GM18502 (cell line): ENCODE measurements at regions not wholly inside any gene's neighbourhood (a gene's known extent, or its start where the extent isn't known, plus 50 kb on each side); places are given as distances from the start of the nearest gene placed in this dataset.

Experiments used
- ATAC-seq: cut with Tn5 transposase; IDR thresholded peaks from one replicate; pipeline ENCODE4 v1.9.1; 2021; ENCODE audit warnings: mild to moderate bottlenecking; ENCODE audit not compliant: unreplicated experiment, poor library complexity

GRCh38 chr20:22446613-22447446, 137.5 kb downstream of the FOXA2 start:
- no peak for ATAC-seq

DNA sequence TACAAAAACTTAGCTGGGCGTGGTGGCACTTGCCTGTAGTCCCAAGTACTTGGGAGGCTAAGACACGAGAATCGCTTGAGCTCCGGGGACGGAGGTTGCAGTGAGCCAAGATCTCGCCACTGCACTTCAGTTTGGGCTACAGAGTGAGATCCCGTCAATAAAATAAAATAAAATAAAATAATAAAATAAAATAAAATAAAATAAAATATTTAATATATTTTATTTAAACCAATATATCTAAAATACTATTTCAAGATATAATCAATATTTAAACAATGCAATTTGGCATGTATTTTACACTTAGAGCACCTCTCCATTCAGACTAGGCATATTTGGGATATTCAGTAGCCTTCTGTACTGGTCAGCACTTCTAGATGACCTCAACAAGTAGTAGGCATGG, 142.1 kb downstream of the FOXA2 start:
- no peak for ATAC-seq

DNA sequence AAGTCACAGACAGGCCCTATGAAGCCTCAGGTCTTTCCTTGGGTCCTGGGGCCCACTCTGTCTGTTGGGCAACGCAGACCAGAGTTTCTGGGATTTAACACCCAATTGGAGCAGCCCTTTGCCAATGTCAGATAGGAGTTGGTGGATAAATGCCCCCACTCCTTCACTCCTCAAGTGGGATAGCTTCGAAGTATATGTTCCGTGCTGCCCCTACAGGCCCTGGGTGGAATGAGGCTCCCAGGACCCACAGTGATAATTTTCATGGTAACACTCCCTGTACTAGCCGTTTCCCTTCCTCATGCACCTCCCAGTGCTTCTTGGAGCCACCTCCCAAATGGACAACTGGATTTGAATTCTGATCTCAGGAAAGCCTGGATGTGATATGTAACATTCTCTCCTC, 145.4 kb downstream of the FOXA2 start:
- ATAC-seq: no peak

- no peak for ATAC-seq
Observed at GRCh38 chr20:22438346-22438745, 146.0 kb downstream of the FOXA2 start.

- ATAC-seq: no peak
Observed at GRCh38 chr20:22437354-22437753, 147.0 kb downstream of the FOXA2 start.

DNA sequence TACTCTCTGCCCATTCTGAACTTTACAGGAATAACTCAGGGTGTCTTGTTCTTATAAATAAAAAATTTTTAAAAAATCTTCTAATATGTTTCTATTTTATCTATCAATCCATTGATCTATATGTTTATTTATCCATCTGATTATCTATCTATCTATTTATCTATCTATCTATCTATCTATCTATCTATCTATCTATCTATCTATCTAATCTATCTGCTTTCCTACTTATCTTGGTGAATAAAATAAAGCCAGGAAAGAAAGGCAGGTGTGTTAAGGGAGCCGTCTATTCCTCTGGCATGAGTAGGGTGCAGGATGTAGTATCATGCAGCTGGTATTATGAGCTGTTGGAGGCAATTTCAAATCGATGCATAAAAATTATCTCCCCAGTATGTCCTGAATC, 153.0 kb downstream of the FOXA2 start:
- ATAC-seq: no peak

- ATAC-seq: no peak
Observed at GRCh38 chr20:22430746-22431168, 153.6 kb downstream of the FOXA2 start.

DNA sequence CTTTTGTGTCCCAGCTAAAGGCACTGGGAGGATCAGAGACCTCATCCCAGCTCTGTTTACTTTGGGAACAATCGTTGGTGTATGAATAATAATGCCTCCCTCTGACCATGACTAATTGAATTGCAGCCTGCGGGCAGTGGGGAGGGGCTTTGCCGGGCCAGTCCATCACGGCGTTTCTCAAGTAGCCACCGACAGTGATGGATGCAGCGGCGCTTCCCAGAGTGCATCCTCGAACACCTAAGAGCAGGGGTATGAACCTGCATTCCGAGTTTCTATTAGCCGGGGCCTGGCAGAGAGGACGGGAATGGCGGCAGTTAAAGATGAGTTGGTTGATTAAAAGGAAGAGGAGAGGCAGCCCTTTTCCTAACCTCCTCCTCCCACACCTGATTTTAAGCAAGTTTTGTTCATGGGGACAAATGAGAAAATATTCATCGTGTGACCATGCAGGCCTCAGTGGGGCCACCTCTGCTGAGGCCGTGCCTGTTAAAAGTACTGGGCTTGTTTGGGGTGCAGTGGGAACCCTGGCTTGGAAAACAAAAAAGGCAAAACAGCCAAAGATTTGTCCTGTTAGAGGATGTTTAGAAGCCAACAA, 154.1 kb downstream of the FOXA2 start:
- no peak for ATAC-seq

DNA sequence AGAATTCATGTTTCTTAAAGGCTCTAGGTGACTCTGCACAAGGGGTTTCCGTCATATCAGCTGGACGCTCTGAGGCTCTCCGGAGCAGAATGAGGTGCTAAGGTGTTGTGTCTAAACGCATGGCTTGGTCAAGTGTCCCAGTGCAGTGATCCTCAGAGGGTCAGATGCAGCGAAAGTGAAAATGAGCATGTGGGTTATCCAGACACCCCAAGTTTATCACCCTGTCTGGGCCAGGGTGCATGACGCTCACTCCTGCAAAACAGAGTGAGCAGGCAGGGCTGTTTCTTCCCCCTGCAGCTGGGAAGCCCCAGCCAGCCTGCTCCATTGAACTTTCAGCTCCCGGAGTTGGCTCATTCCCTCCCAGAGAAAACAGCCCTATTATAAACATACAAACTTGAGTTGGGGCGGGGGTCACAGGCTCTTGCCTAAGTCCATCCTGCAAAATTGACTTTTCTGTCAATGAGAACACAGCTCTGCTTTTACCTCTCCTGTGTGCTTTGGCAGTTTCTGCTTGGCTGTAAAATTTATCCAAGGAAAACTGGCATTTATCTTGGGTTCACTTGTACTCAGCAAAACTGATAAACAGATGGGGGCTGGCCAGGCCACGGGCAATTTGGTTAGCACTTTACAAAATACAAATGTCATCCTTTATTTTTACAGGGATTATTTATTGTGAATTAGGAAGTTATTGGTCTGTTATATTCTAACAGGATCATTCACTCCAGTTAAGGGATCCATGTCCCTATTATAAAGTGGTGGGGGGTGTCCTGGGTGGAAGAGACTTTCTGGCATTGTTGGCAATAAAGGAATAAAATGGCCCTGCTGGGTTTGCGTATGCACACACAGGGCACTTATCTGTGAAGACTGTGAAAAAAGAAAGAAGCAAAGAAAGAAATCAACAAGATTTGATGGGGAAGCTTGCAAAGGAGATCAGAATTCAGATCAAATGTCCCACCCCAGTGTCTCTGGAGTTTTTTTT, 154.9 kb downstream of the FOXA2 start:
- ATAC-seq: no peak

DNA sequence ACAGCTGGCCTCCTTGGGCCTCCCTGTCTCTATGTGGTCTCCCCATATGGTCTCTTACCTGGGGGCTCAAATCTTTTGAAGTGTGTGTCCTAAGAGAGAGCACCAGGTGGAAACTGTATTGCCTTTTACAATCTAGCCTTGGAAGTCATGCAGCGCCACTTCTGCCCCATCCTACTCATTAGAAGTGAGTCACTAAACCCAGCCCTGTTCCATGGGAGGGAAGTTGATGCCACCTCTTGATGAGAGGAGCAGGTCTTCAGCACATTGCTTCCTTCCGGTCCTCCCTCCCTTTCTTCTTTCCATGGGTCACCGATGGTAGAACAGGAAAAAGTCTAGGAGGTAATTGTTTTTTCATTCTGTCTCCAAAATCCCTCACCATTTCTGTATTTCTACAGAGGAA, 156.3 kb downstream of the FOXA2 start:
- no peak for ATAC-seq

DNA sequence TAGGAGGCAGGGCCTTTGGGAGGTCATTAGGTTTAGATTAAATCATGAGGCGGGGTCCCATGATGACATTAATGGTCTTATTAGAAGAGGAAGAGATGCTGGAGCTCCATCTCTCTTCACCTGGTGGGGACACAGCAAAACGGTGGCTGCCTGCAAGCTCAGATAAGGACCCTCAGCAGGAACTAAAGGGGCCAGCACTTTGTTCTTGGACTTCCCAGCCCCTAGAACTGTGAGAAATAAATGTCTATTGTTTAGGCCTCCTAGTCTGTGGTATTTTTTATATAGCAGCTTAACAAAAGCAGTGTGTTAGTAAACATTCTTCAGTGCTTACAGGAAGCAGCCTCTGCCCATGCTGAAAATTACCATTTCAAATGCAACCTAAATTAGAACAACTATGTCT, 157.6 kb downstream of the FOXA2 start:
- no peak for ATAC-seq

DNA sequence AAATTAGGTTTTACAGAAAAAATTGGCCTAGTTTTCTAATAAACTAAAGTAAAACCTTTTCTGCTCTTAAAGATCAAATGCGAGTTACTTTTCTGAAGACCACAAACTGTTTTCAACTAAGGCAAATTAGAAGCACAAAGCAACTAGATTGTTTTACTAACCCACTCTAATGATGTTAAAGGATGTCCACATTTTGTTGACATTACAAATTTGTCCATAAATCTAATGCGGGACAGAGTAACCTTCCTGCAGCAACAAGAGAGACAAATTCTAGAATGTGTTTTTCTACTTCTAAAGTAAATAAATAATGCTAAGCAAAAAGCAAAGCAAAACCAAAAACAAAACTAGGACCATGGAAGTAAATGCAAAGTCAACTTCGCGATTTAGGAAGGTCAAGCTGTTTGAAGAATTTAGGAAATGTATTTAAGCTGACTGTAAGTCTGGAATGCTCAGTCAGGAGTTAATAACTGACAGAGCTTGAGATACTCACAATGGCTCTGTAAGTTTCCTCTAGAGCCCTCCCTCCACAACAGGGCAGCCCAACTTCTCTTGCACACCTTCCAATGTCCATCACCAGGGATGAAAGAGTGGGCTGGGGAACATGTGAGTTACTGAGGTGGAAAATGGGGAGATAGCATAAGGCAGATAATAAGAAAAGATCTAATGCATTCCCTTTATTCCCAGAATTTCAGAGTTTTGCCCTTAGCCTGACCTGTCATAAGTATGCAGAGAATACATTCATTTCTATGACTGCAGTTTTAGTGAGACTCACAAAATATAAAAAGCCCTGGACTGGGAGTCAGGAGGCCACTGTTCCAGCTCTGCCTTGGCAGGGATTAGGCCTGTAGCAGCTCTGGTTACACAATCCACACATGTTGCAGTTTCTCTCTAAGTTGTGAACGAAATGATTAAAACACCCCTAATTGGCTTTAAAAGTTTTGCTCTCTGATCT, 158.8 kb downstream of the FOXA2 start:
- no peak for ATAC-seq

GRCh38 chr20:22423190-22423832, 161.1 kb downstream of the FOXA2 start:
- ATAC-seq: no peak

GRCh38 chr20:22420116-22420598, 164.2 kb downstream of the FOXA2 start:
- no peak for ATAC-seq

DNA sequence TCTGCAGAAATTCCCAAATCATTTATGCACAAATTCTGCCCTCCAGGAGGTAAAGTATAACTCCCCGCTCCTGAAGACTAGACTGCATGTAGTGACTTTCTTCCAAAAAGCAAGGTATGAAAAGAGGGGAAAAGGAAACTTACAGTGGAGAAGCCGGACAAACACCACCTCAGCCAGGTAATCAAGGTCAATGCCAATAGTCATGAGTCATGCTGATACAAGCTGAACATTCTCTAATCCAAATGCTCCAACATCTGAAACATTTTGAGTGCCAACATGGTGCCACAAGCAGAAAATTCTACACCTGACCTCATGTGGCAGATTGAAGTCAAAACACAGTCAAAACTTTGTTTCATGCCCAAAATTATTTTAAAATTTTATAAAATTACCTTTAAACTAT, 165.6 kb downstream of the FOXA2 start:
- no peak for ATAC-seq

DNA sequence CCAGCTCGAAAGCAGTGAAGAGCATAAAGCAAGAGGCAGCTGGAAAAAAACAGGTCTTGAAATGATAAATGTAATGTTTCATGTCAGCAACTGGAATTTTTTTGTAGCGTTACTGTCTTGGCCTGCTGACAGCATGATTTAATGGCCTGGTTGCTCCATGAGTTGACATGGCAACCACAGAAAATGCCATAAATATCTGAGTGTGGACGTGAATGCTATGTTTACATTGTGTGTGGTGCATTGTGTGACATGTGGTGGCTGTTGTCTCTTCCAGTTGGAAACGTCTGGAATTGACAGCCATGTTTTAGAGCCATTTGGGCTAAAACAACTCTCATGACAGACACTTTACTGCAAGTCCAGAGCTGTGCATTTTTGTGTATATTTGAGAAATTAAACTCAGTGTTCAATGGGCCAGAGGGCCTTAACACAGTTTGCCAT, 170.0 kb downstream of the FOXA2 start:
- no peak for ATAC-seq

- ATAC-seq: no peak
Observed at GRCh38 chr20:22412977-22413868, 171.1 kb downstream of the FOXA2 start.
